CD4-positive, alpha-beta T cell treated with Interleukin-4 for 1 hour (primary cell): ENCODE measurements at regions not wholly inside any gene's neighbourhood (a gene's known extent, or its start where the extent isn't known, plus 50 kb on each side); places are given as distances from the start of the nearest gene placed in this dataset.
"Not testable (repeated sequence)": the region's sequence is repeated elsewhere in the genome, so short reads cannot be mapped to it uniquely, and the experiment has no call there.

Experiments
- DNase-seq, 2 donors: peaks; one replicate each; pipeline ENCODE4 v3.0.0-alpha.2; 2020 to 2022

DNA sequence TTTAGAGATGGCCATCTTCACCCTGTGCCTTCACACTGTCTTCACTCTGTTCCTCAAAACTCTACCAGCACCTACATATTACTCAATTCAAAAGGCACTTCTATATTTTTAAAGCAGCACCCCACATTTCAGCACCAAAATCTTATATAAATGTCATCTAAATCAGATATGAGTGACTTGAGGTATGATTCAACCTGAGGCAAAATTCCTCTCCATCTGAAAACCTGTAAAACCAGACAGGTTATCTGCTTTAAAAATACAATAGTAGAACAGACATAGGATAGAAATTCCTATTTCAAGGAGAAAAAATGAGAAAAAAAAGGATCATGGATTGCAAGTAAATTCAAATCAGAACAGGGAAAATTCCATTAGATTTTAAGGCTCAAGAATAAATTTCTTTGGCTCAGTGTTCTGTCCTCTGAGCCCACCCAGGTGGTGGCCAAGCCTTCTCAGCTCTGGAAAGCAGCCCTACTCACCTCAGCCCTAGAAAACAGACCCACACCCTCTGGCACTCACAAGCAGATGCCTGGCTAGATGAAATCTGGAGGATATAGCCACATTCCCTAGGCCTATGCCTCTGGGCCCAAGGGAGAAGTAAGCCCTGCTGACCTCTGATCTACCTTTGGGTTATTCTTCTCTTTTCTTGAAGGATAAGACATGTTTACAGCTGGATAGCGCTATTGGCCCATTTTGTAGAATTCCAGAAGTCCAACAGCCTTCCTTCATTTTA is 211.1 kb upstream of the XIST start:
- no peak for DNase-seq

DNA sequence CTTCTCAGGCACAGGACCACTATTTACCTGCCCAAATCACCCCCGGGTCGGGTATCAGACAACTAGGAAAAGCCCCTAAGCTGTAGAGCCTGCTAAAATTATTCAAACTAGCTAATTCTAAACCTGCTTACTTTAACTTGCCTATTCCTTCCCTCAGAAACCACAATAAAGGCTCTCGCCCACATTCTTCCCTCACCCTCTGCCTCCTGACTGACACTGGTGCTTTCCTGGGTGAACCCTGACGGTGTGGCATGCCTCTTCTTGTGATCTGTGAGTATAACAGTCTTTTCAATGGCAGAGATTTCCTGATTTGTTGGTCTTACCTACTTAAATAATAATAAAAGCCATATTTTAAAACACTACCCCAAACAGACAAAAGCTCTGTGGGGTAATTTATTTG is 209.4 kb upstream of the XIST start:
- no peak for DNase-seq

DNA sequence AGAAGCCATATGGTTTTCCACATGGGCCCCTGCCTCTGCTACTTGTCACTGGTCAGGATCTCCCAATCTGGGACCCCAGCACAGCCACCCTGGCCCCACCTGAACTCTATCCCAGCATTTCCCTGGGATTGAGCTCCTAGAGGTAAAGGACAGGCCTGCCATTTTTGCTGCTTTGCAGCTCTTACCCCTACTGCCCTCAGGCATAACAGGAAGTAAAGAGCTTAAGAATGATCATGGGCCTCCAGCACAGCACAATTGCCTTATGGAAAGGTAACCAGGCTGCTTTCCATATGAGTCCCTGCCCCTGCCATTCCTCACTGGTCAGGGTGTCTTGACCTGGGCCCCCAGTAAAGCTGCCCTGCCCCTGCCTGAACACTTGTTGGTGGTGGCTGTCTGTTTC is 196.6 kb upstream of the XIST start:
- DNase-seq: no peak

DNA sequence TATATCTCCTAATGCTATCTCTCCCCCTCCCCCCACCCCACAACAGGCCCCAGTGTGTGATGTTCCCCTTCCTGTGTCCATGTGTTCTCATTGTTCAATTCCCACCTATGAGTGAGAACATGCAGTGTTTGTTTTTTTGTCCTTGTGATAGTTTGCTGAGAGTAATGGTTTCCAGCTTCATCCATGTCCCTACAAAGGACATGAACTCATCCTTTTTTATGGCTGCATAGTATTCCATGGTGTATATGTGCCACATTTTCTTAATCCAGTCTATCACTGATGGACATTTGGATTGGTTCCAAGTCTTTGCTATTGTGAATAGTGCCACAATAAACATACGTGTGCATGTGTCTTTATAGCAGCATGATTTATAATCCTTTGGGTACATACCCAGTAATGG is 181.6 kb upstream of the XIST start:
- DNase-seq: not testable (repeated sequence)

DNA sequence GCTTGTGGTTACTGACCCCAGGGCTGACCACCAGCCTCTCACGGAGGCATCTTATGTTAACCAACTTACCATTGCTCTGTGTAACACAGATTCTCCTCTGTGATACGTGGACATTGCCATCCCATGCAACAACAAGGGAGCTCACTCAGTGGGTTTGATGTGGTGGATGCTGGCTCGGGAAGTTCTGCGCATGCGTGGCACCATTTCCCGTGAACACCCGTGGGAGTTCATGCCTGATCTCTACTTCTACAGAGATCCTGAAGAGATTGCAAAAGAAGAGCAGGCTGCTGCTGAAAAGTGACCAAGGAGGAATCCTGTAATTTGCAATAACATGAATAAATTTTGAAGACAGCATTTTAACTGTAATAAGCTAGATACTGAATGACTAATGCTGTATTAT is 179.0 kb upstream of the XIST start:
- not testable (repeated sequence) for DNase-seq

DNA sequence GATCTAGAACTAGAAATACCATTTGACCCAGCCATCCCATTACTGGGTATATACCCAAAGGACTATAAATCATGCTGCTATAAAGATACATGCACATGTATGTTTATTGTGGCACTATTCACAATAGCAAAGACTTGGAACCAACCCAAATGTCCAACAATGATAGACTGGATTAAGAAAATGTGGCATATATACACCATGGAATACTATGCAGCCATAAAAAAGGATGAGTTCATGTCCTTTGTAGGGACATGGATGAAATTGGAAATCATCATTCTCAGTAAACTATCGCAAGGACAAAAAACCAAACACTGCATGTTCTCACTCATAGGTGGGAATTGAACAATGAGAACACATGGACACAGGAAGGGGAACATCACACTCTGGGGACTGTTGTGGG is 178.3 kb upstream of the XIST start:
- DNase-seq: not testable (repeated sequence)

DNA sequence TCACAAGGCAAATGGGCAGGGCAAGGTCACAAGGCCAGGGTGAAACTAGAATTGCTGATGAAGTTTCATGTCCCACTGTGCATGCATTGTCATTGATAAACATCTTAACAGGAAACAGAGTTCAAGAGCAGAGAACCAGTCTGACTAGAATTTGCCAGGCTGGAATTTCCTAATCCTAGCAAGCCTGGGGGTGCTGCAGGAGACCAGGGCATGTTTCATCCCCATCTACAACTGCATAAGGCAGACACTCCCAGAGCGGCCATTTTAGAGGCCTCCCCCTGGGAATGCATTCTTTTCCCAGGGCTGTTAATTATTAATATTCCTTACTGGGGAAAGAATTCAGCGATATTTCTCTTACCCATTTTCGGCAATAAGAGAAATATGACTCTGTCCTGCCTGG is 172.6 kb upstream of the XIST start:
- DNase-seq: not testable (repeated sequence)

DNA sequence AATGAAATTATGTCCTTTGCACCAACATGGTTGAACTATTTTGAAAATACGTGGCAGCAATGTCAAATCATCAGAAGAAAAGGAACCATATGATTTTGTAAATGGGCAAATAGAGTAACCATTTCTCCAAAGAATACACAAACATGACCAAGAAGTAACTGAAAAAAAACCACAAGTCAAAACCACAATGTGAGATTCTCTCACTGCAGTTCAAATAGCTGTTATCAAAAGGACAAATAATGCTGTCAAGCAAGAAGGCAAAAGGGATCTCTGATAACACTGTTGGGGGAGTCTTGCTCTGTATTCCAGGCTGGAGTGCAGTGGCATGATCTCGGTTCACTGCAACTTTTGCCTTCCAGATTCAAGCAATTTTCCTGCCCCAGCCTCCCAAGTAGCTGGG is 170.7 kb upstream of the XIST start:
- no peak for DNase-seq

DNA sequence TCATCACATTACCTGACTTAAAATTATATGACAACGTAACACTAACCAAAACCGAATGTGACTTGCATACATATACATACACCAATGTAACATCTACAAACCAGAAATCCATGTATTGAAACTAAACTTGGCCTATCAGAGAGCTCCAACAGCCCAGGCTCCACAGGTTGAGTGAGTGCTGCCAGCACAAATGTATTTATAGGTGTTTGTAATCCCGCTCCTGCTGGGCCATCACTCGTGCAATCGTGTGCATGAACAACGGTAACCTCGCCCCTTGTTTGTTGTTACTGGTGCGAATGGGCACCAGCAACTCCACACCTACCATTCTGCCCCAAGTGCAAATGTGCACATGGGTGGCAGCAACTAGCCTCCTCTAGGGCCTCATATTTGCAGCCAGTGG is 165.7 kb upstream of the XIST start:
- DNase-seq: no peak

DNA sequence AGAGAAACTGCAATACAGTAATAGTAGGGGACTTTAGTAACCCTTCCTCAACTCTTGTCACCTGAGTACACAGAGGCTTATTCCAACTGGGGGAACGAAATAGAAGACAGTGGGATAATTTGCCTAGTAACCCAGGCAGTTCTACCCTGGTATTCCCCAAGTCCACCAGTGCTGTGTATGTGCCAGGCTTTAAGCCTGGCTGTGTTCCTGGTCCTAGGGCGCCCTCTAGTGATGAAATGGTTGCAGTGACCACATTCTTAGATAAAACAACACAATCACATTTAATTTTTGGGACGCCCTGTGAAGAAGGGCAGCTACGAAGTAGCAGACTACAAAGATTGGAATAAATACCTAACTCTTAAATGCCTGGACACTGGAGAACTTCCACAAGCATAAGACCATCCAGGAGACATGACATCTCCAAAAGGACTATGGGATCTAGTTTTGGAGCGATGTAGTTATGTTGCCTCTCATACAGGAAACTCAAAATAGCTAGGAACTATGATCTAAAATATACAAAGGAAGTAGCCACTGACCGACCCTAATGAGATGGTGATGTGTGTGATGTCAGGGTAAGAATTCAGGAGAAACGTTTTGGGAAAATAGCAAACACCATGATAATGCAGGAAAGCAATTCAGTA is 163.0 kb upstream of the XIST start:
- peak; percentile 61 to 75 for DNase-seq

DNA sequence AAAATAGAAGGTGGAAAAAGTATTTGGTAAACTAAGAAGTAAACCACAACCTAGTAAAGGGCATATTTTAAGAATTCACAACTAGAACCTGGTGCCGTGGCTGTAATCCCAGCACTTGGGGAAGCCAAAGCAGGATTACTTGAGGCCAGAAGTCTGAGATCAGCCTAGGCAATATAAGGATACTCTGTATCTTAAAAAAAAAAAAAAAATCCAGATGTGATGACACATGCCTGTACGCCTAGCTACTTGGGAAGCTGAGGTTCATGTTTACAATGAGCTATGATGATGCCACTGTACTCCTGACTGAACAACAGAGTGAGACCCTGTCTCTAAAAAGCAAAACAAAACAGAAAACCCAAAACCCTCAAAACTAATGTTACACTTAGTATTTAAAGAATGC is 156.5 kb upstream of the XIST start:
- no peak for DNase-seq

DNA sequence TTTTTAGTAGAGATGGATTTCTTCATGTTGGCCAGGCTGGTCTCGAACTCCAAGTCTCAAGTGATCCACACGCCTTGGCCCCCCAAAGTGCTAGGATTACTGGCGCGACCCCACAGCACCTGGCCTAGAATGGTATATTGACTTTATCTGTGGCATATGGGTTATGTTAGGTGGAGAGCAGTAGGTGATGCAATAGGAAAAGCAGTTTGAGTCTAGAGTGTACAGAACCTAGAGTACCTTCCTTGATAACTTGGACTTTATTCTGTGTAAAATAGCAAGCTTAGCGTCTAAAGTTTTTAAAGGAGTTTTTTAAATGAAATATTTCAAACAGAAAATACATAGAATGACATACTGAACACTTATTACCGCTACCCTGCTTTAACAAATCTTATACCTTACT is 139.5 kb upstream of the XIST start:
- no peak for DNase-seq

DNA sequence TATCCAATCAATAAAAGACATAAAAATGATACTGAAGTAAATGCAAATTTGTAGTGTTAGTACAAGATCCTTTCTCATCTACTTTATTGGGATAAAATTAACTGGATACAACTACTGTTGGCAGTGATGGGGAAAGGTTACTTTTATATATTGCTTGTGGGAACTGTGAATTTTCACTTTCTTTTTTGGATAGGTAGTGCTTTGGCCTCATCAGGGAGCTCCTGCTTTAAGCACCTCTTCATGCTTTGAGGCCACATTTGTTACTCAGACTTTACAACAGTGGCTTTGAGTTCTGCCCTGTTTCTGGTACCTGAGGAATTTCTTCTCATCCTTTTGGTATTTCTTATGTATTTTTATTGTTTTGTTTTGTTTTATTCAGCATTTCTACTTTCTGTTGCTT is 134.7 kb upstream of the XIST start:
- no peak for DNase-seq

DNA sequence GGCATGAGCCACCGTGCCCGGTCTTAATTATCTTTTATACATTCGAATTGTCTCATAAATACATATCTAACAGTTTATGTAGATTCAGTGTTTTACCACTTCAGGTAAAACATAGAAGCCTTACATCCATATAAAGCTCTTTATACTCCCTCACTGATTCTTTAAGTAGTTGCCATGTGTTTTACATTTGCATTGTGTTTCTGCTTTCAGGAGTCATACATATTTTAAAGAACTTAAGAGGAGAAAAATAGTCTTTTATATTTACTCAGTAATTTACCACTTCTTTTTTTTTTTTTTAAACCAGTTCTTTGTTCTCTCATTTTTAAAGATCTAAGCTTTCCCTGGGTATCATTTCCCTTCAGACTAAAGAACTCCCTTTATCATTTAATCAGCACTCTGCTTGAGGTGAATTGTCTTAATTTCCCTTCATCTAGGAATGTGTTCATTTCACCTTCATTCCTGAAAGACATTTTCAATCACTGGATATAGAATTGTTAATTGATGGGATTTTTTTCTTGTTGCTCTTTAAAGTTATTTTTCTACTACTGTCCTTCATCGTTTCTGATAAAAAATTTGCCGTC is 127.1 kb upstream of the XIST start:
- DNase-seq: no peak

DNA sequence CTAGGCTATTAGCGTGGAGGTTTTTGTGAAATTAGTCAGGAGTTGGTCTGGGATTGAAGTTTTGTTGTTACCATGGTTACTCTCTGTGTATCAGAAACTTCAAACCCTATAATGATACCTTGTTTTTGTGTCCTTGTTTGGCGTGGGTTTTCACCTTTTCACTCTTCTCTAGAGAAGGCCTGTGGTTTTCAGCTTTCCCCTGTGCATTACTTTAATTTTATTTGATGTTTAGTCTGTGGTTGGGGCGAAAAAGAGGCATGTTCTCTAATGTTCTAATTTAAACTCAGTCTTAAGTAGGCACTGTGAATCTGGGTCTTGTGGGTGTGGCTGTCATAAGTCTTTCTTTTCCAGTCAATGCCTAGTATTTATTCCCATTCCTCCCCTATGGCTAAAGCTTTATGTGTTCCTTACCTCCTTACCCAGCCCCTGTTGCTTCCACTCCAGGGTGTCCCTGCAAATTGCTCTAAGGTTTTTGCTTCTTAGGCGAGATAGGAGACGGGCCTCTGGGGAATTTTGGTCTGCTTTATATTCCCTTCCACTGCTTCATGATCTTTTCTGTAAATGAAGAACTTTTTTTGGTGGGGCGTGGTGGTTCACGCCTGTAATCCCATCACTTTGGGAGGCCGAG is 125.1 kb upstream of the XIST start:
- DNase-seq: peak; percentile 27 to 77

DNA sequence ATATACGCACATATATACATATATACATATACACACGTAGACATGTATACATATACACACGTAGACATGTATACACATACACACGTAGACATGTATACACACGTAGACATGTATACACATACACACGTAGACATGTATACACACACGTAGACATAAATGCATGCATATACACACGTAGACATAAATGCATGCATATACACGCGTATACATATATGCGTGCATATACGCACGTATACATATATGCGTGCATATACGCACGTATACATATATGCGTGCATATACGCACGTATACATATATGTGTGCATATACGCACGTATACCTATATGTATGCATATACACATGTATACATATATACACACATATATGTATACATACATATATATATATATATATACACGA is 114.9 kb upstream of the XIST start:
- DNase-seq: not testable (repeated sequence)

DNA sequence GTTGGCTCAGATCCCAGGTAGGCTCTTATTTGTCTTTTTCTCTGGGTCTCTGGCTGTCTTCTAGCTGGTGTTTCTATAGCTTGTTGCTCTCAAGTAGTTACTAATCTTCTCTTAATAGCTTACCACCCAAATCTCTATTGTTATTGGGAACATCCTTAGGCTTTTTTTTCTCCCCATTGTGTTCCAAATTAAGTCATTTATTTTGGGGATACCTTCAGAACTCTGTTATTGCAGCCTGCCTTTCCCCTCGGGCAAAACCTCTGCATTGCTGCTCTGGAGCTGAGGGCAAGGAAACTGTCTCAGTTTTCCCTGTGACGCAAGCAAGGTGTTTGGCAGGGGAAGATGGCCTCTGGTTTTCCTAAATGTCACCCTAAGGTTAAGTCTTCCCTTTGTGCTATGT is 113.3 kb upstream of the XIST start:
- DNase-seq: no peak

DNA sequence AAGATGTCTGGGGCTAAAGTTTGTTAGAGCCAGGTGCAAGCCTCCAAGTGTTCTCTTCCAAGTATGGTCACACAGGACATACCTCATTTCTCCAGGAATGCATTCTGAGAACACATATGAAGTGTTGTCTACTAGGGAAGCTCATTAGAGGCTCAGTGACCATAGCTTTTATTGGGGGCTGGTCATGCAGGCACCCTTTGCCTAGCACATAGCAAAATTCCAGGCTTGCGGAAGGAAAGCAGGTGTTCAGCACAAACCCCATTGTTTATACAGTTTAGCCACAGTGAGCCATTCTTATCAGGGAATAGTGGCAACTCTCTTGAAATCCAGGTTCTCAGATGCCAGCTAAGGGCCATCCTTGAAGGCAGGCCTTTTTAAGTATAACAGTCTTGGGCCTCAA is 112.1 kb upstream of the XIST start:
- DNase-seq: no peak

DNA sequence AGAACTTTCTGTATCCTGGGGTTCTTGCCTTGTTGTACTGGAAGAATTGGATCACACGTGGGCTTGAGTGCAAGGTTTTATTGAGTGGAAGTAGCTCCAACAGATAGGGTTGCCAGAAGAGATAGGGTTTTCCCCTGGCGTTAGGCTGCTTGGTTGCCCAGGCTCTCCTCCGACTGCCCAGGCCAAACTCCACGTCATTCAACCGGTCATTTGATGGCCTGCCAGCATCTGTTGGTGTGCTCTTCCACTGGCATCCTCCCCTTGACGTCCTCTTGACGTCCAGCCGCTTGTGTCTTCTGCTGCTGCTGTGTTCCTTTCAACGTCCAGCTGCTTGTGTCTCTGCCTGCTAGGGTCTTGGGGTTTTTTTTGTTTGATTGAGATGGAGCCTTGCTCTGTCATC is 111.2 kb upstream of the XIST start:
- no peak for DNase-seq

DNA sequence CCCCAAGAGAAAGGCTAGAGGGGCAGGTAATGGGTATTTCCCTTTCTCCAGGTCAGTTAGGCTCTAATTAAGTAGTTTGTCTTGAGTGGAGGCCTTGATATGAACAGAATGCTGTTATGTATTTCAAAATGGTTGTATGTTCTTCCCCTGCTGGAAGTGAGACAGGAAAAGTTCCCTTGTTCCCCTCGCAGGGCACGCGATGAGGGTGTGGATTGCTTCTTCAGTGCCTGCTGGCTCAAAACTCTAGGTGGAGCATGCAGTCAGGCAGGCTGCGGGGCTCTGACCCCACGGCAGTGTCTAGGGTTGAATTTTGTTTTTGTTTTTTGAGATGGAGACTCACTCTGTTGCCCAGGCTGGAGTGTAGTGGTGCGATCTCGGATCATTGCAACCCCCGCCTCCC is 110.4 kb upstream of the XIST start:
- DNase-seq: no peak

DNA sequence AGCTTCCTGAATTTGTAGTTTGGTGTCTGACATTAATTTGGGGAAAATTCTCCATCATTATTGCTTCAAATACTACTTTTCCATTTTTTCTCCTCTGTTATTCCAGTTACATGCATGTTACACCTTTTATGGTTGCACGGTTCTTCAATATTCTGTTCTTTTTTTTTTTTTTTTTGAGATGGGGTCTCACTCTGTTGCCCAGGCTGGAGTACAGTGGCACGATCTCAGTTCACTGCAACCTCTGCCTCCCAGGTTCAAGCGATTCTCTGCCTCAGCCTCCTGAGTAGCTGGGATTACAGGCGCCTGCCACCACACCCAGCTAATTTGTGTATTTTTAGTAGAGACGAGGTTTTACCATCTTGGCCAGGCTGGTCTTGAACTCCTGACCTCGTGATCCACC is 109.4 kb upstream of the XIST start:
- DNase-seq: not testable (repeated sequence)

DNA sequence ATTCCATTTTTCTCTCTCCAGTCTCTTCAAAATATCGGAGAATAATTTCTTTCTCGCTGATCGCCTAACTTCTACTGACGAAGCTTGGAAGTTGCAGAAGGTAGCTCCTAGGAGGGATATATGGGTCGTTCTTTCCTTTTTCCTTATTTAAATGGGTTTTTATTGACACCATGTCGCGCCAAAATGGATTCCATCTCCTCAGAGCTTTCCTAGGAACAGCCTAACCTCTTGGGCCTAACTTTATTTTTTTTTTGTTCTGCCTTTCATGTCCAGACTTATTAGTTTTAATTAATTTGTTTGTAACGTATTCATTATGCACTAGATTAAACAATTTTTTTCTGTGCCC is 92.0 kb upstream of the XIST start:
- no peak for DNase-seq

DNA sequence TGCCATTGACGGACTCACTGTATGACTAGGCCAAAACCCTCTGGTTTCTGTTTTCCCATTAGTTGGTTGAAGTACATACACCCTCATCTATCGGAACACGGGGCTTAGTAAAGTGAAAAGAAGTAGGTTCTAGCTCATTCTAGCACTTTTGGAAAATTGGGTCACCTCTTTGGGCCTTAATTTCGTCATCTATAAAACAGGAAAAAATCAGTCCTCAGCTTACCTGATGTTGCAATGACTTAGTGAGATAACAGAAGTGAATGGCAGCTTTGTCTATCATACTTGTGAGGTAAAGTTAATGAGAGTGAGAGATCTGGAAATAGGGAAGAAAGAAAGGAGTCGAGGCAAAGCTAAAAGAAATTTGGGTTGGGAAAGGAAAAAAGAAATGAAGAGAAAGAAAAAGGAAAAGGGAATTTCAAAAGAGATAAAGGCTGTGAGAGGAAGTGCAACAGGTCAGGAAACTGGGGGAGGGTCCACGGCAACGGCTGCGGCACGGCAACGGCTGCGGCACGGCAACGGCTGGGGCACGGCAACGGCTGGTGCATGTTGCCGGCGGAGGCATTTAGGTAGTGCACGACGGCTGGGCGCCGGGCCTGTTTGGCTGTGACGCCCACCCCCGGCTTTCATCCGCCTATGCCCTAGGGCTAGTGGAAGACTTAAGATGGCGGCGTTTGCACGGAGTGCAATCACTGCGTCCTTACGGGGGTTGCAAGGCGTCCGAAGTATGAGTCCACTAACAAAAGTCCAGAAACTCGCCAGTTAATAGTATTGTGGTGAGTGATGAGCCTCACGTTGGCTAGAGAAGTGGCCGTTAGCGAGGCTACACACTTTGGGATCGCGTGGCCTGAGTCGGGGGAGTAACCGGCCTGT is 91.4 kb upstream of the XIST start:
- peak; percentile 85 to 91 for DNase-seq
